SU-DHL-6 (cell line): ENCODE measurements at regions not wholly inside any gene's neighbourhood (a gene's known extent, or its start where the extent isn't known, plus 50 kb on each side); places are given as distances from the start of the nearest gene placed in this dataset.

ENCODE experiments used
- CTCF ChIP-seq: fragments of 200-600 bp; sonication (generic); IDR thresholded peaks from one replicate; pipeline ENCODE4 v1.5.1; 2017; ENCODE audit warnings: antibody characterized with exemption, mild to moderate bottlenecking, low read length, moderate library complexity; ENCODE audit not compliant: insufficient read depth, poor library complexity, severe bottlenecking
- EZH2phosphoT487 ChIP-seq: fragments of 200-600 bp; sonication (generic), shearing (Covaris generic); conservative IDR thresholded peaks from 2 replicates; pipeline ENCODE4 v1.6.1; 2018; ENCODE audit warnings: mild to moderate bottlenecking, antibody characterized with exemption, low read length, moderate library complexity, mixed read lengths

GRCh38 chr10:29007748-29008610 lies 280.9 kb upstream of the LYZL1 start:
- TF ChIP-seq CTCF (no peak), EZH2phosphoT487 (no peak)
